Progenitor cell of endocrine pancreas (in vitro differentiated cells): ENCODE measurements at regions not wholly inside any gene's neighbourhood (a gene's known extent, or its start where the extent isn't known, plus 50 kb on each side); places are given as distances from the start of the nearest gene placed in this dataset.
"Not testable (repeated sequence)": the region's sequence is repeated elsewhere in the genome, so short reads cannot be mapped to it uniquely, and the experiment has no call there.

Source experiments
- DNase-seq: peaks from one replicate; pipeline ENCODE4 v3.0.0; 2021; ENCODE audit warnings: low spot score; ENCODE audit not compliant: unreplicated experiment
- H3K27ac Mint-ChIP-seq: 2 replicates; pipeline ENCODE4 v1.8.0; 2021; ENCODE audit warnings: mild to moderate bottlenecking, moderate library complexity, mixed read lengths
- H3K27me3 Mint-ChIP-seq: 2 replicates; pipeline ENCODE4 v1.8.0; 2021; ENCODE audit warnings: mixed read lengths
- H3K36me3 Mint-ChIP-seq: 2 replicates; pipeline ENCODE4 v1.8.0; 2022; ENCODE audit warnings: mixed read lengths; ENCODE audit not compliant: insufficient read depth
- H3K4me1 Mint-ChIP-seq: 2 replicates; pipeline ENCODE4 v1.8.0; 2021; ENCODE audit warnings: low read depth, mixed read lengths
- H3K4me3 Mint-ChIP-seq: 2 replicates; pipeline ENCODE4 v1.8.0; 2021; ENCODE audit warnings: low read depth, mild to moderate bottlenecking, moderate library complexity, mixed read lengths
- H3K9me3 Mint-ChIP-seq: 2 replicates; pipeline ENCODE4 v1.8.0; 2021; ENCODE audit warnings: low read depth, mixed read lengths
- CTCF ChIP-seq: fragments of 200-600 bp; sonication (generic); IDR thresholded peaks from one replicate; pipeline ENCODE4 v1.5.0; 2021; ENCODE audit warnings: antibody characterized with exemption, mild to moderate bottlenecking; ENCODE audit not compliant: unreplicated experiment

DNA sequence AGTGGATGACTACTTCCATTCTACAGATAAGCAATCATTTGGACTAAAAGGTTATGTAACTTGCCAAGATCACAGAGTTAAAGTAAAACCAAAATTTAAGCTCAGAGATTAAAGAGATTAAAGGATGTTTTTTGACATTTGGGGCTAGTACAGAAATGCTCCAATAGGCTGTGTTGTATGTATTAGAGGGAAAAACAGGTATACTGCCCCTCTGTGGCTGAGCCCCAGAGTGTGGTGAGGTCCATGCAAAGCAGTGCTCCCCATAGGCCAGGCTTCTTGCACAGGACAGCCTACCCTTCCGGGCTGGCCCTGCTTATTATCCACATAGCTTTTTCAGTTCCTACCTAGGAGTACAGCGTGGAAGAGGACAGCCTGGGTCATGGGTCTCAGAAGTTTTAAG, 322.8 kb downstream of the POM121L12 start:
- Mint-ChIP-seq H3K4me3 (no peak overlapping the region), H3K27me3 (no peaks in the 10 kb centered on the region), H3K27ac (no peak overlapping the region), H3K9me3 (no peaks in the 10 kb centered on the region), H3K36me3 (no peaks in the 10 kb centered on the region), H3K4me1 (no peaks in the 10 kb centered on the region)
- no peak for TF ChIP-seq CTCF
- no peak for DNase-seq

DNA sequence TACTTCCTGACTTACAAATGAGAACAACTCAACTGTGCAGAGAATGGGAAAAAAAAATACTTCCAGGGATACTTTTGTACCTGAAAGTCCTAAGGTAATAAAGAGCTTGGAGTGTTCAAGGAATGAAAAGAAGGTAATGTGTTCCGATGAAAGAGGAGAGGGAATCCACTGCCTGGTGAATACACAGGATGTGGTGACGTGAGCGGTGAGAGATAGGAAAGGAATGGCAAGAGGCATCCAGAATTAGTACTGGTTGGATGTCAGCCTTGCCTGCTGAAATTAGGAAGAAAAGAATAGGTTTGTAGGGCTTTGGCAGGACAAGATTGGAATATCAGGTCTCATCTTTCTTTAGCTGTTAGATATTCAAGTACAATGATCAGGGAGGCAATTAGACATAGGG, 347.7 kb downstream of the POM121L12 start:
- H3K36me3 Mint-ChIP-seq, result no peaks in the 10 kb centered on the region
- DNase-seq, result no peak
- no peaks in the 10 kb centered on the region for H3K4me1 Mint-ChIP-seq
- H3K27me3 Mint-ChIP-seq, result no peaks in the 10 kb centered on the region
- no peaks in the 10 kb centered on the region for H3K9me3 Mint-ChIP-seq
- H3K4me3 Mint-ChIP-seq, result no peak overlapping the region
- H3K27ac Mint-ChIP-seq, result no peak overlapping the region
- TF ChIP-seq CTCF, result no peak

DNA sequence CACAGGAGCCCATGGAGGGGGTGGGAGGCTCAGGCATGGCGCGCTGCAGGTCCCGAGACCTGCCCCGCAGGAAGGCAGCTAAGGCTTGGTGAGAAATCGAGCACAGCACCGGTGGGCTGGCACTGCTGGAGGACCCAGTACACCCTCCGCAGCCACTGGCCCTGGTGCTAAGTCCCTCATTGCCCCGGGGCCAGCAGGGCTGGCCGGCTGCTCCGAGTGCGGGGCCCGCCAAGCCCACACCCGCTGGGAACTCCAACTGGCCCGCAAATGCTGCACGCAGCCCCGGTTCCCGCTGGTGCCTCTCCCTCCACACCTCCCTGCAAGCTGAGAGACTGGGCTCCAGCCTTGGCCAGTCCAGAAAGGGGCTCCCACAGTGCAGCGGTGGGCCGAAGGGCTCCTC, 349.8 kb downstream of the POM121L12 start:
- H3K4me3 Mint-ChIP-seq, H3K36me3 Mint-ChIP-seq, H3K27me3 Mint-ChIP-seq, H3K4me1 Mint-ChIP-seq, H3K9me3 Mint-ChIP-seq, DNase-seq, H3K27ac Mint-ChIP-seq: not testable (repeated sequence)

GRCh38 chr7:53387515-53387914, 352.1 kb downstream of the POM121L12 start:
- TF ChIP-seq CTCF, result no peak
- no peak overlapping the region for H3K4me3 Mint-ChIP-seq
- H3K36me3 Mint-ChIP-seq, result no peaks in the 10 kb centered on the region
- H3K4me1 Mint-ChIP-seq, result no peaks in the 10 kb centered on the region
- H3K9me3 Mint-ChIP-seq, result no peaks in the 10 kb centered on the region
- no peak for DNase-seq
- no peak overlapping the region for H3K27ac Mint-ChIP-seq
- no peaks in the 10 kb centered on the region for H3K27me3 Mint-ChIP-seq

GRCh38 chr7:53397911-53398310, 362.5 kb downstream of the POM121L12 start:
- no peak overlapping the region for H3K4me3 Mint-ChIP-seq
- H3K36me3 Mint-ChIP-seq, result no peaks in the 10 kb centered on the region
- TF ChIP-seq CTCF, result no peak
- H3K27me3 Mint-ChIP-seq, result no peaks in the 10 kb centered on the region
- no peaks in the 10 kb centered on the region for H3K4me1 Mint-ChIP-seq
- H3K27ac Mint-ChIP-seq, result no peak overlapping the region
- no peak for DNase-seq
- no peaks in the 10 kb centered on the region for H3K9me3 Mint-ChIP-seq

- Mint-ChIP-seq H3K27ac (no peak overlapping the region), H3K4me3 (no peak overlapping the region), H3K27me3 (no peaks in the 10 kb centered on the region), H3K4me1 (no peaks in the 10 kb centered on the region), H3K36me3 (no peaks in the 10 kb centered on the region), H3K9me3 (no peaks in the 10 kb centered on the region)
- TF ChIP-seq CTCF, result no peak
- no peak for DNase-seq
Observed at GRCh38 chr7:53398566-53398965, 363.1 kb downstream of the POM121L12 start.
